H1 (cell line): ENCODE measurements at regions not wholly inside any gene's neighbourhood (a gene's known extent, or its start where the extent isn't known, plus 50 kb on each side); places are given as distances from the start of the nearest gene placed in this dataset.

Experiments used
- CTCF ChIA-PET: fragments of 300-600 bp; sonication (Branson Sonifier 250); formaldehyde crosslinking; loops from one replicate; lab custom pipeline; 2021; ENCODE audit not compliant: partially characterized antibody; lab: Charles Lee
- POLR2A ChIA-PET: fragments of 300-600 bp; sonication (Branson Sonifier 250); formaldehyde crosslinking; loops from one replicate; lab custom pipeline; 2021; ENCODE audit warnings: inconsistent platforms; ENCODE audit not compliant: partially characterized antibody; lab: Charles Lee
- DNase-seq, 2 experiments: peaks; one replicate each; pipeline versions ENCODE4 v3.0.0 to v3.0.0-alpha.2; 2010 to 2022; ENCODE audit warnings: low spot score in 2 of 2, low read depth in 1 of 2, mixed read lengths in 1 of 2
- FAIRE-seq: peaks from 2 replicates; lab custom pipeline; 2011; peaks lifted over from hg19 to GRCh38; lab: Jason Lieb, UNC
- H2AFZ ChIP-seq: 2 replicates; pipeline ENCODE4 v1.8.1; 2012; ENCODE audit warnings: low read length, inconsistent platforms
- H2AK5ac ChIP-seq: 2 replicates; pipeline ENCODE4 v1.6.1; 2013; ENCODE audit warnings: low read depth, low read length
- H2BK120ac ChIP-seq: replicated peaks from 2 replicates; pipeline ENCODE3; 2013; ENCODE audit warnings: low read depth, low read length, inconsistent platforms
- H2BK12ac ChIP-seq: 2 replicates; pipeline ENCODE4 v1.6.1; 2013; ENCODE audit warnings: low read depth, low read length
- H2BK15ac ChIP-seq: 2 replicates; pipeline ENCODE4 v1.6.1; 2013; ENCODE audit warnings: low read length
- H2BK20ac ChIP-seq: 2 replicates; pipeline ENCODE4 v1.6.1; 2013; ENCODE audit warnings: low read length
- H2BK5ac ChIP-seq: 2 replicates; pipeline ENCODE4 v1.6.1; 2013; ENCODE audit warnings: low read depth, low read length
- H3K14ac ChIP-seq: 2 replicates; pipeline ENCODE4 v1.6.1; 2013; ENCODE audit warnings: inconsistent platforms; ENCODE audit not compliant: insufficient read length
- H3K18ac ChIP-seq: 2 replicates; pipeline ENCODE4 v1.6.1; 2013; ENCODE audit warnings: low read length; ENCODE audit errors: extremely low read depth
- H3K23ac ChIP-seq: 2 replicates; pipeline ENCODE4 v1.6.1; 2013; ENCODE audit warnings: inconsistent platforms; ENCODE audit not compliant: insufficient read length
- H3K23me2 ChIP-seq: 2 replicates; pipeline ENCODE4 v1.6.1; 2013; ENCODE audit warnings: low read depth, low read length
- H3K27ac ChIP-seq: 2 replicates; pipeline ENCODE4 v1.6.1; 2011; ENCODE audit warnings: low read depth, low read length, inconsistent platforms
- H3K27me3 ChIP-seq, 4 experiments: replicated peaks in 1 of 4; 1 replicate in 1 of 4; 2 replicates in 3 of 4; pipeline versions ENCODE4 v1.6.1 to v1.8.1; 2011 to 2013; ENCODE audit warnings: low read length in 3 of 4, mild to moderate bottlenecking in 3 of 4, inconsistent platforms in 2 of 4, mixed read lengths in 2 of 4, moderate library complexity in 1 of 4; ENCODE audit not compliant: control insufficient read depth in 3 of 4, insufficient read depth in 3 of 4; ENCODE audit errors: extremely low read depth in 1 of 4
- H3K36me3 ChIP-seq, 4 experiments: 2 replicates each; pipeline versions ENCODE4 v1.6.1 to v1.8.1; 2011 to 2013; ENCODE audit warnings: mild to moderate bottlenecking in 4 of 4, low read length in 3 of 4, moderate library complexity in 2 of 4, control low read depth in 1 of 4, inconsistent platforms in 1 of 4; ENCODE audit not compliant: insufficient read depth in 4 of 4, control insufficient read depth in 2 of 4
- H3K4ac ChIP-seq: replicated peaks from 2 replicates; pipeline ENCODE3; 2013; ENCODE audit warnings: low read length, low read depth, mixed read lengths, inconsistent platforms; ENCODE audit not compliant: insufficient read length
- H3K4me1 ChIP-seq, 4 experiments: replicated peaks in 1 of 4; 1 replicate in 1 of 4; 2 replicates in 3 of 4; pipeline versions ENCODE4 v1.6.1 to v1.8.1; 2011 to 2013; ENCODE audit warnings: low read length in 3 of 4, inconsistent platforms in 2 of 4, mixed read lengths in 1 of 4; ENCODE audit not compliant: insufficient read depth in 4 of 4, control insufficient read depth in 3 of 4
- H3K4me2 ChIP-seq, 2 experiments: 2 replicates each; pipeline versions ENCODE4 v1.6.1 to v1.8.1; 2011 to 2013; ENCODE audit warnings: low read depth in 2 of 2, low read length in 2 of 2, control low read depth in 1 of 2, inconsistent platforms in 1 of 2, mild to moderate bottlenecking in 1 of 2; ENCODE audit not compliant: insufficient read depth in 1 of 2
- H3K4me3 ChIP-seq, 4 experiments: fragments of 200-600, 300-600 bp in 1 of 4; sonication (generic), shearing (Covaris generic), sonication (Bioruptor Twin) in 1 of 4; 2 replicates each; pipeline versions ENCODE4 v1.5.1 to v1.8.1; 2011 to 2016; ENCODE audit warnings: low read length in 4 of 4, low read depth in 3 of 4, control low read depth in 2 of 4, inconsistent platforms in 2 of 4, mild to moderate bottlenecking in 2 of 4, mixed read lengths in 1 of 4, moderate library complexity in 1 of 4; ENCODE audit not compliant: insufficient read depth in 2 of 4; ENCODE audit errors: extremely low read depth in 1 of 4
- H3K56ac ChIP-seq: replicated peaks from 2 replicates; pipeline ENCODE3; 2013; ENCODE audit warnings: low read depth, mild to moderate bottlenecking, mixed read lengths, low read length, inconsistent platforms; ENCODE audit not compliant: insufficient read length
- H3K79me1 ChIP-seq: 2 replicates; pipeline ENCODE4 v1.6.1; 2013; ENCODE audit warnings: low read depth, low read length, control low read depth
- H3K79me2 ChIP-seq, 2 experiments: 2 replicates each; pipeline versions ENCODE4 v1.6.1 to v1.8.1; 2012 to 2013; ENCODE audit warnings: low read length in 2 of 2, mild to moderate bottlenecking in 2 of 2, inconsistent platforms in 1 of 2; ENCODE audit not compliant: insufficient read depth in 2 of 2, control insufficient read depth in 1 of 2
- H3K9ac ChIP-seq, 4 experiments: replicated peaks in 1 of 4; 1 replicate in 1 of 4; 2 replicates in 3 of 4; pipeline versions ENCODE4 v1.6.1 to v1.8.1; 2011 to 2013; ENCODE audit warnings: low read depth in 3 of 4, low read length in 3 of 4, control low read depth in 2 of 4, mild to moderate bottlenecking in 2 of 4, moderate library complexity in 2 of 4, inconsistent platforms in 1 of 4; ENCODE audit errors: extremely low read depth in 1 of 4
- H3K9me3 ChIP-seq, 2 experiments: 2 replicates each; pipeline versions ENCODE4 v1.6.1 to v1.8.1; 2012 to 2013; ENCODE audit warnings: mild to moderate bottlenecking in 2 of 2, moderate library complexity in 2 of 2, control low read depth in 1 of 2, inconsistent platforms in 1 of 2, low read depth in 1 of 2, low read length in 1 of 2, mixed read lengths in 1 of 2; ENCODE audit not compliant: insufficient read depth in 2 of 2
- H4K20me1 ChIP-seq, 2 experiments: replicated peaks in 1 of 2; 2 replicates each; pipeline versions ENCODE3 to v1.8.1; 2011 to 2013; ENCODE audit warnings: inconsistent platforms in 2 of 2, low read length in 2 of 2, mild to moderate bottlenecking in 1 of 2; ENCODE audit not compliant: insufficient read depth in 2 of 2, control insufficient read depth in 1 of 2
- H4K5ac ChIP-seq: 2 replicates; pipeline ENCODE4 v1.6.1; 2013; ENCODE audit warnings: low read length, low read depth, mixed read lengths, inconsistent platforms; ENCODE audit not compliant: insufficient read length
- H4K8ac ChIP-seq: 2 replicates; pipeline ENCODE4 v1.8.0; 2013; ENCODE audit warnings: mild to moderate bottlenecking, moderate library complexity, low read length, inconsistent platforms; ENCODE audit not compliant: insufficient read depth; ENCODE audit errors: extremely low read depth
- H4K91ac ChIP-seq: replicated peaks from 2 replicates; pipeline ENCODE3; 2013; ENCODE audit warnings: low read length, mixed read lengths, inconsistent platforms; ENCODE audit not compliant: insufficient read length
- CHD1 ChIP-seq: IDR thresholded peaks from 2 replicates; pipeline ENCODE4 v1.6.1; 2012; ENCODE audit warnings: low read depth, low read length, improper control_type of control experiment
- GTF2F1 ChIP-seq: IDR thresholded peaks from 2 replicates; pipeline ENCODE4 v1.6.1; 2012; ENCODE audit warnings: low read depth, low read length, improper control_type of control experiment, borderline replicate concordance
- HDAC6 ChIP-seq: IDR thresholded peaks from one replicate; pipeline ENCODE4 v1.7.1; 2012; ENCODE audit warnings: low read depth, mild to moderate bottlenecking, inconsistent platforms, low read length, moderate library complexity
- KDM5A ChIP-seq: fragments of 200-600 bp; IDR thresholded peaks from 2 replicates; pipeline ENCODE4 v1.7.1; 2012; ENCODE audit warnings: mild to moderate bottlenecking, low read length, inconsistent platforms, mixed read lengths
- SIX5 ChIP-seq: IDR thresholded peaks from 2 replicates; pipeline ENCODE4 v1.6.1; 2011; ENCODE audit warnings: mild to moderate bottlenecking, low read depth, low read length
- TEAD4 ChIP-seq: IDR thresholded peaks from 2 replicates; pipeline ENCODE4 v1.6.1; 2012; ENCODE audit warnings: low read depth, low read length, inconsistent platforms, mixed read lengths
- whole genome bisulfite sequencing, 2 experiments: shearing (Covaris generic) in 1 of 2; methylation state at CpG; one replicate each; pipeline versions ENCODE4 v1.1.6 to v1.1.7; 2013 to 2015; ENCODE audit warnings: low lambda C conversion rate in 2 of 2, mixed read lengths in 2 of 2, inconsistent platforms in 1 of 2, low coverage in 1 of 2, missing lambda C conversion rate in 1 of 2; ENCODE audit not compliant: insufficient replicate concordance in 2 of 2, insufficient coverage in 1 of 2, insufficient read length in 1 of 2; ENCODE audit errors: extremely low coverage in 1 of 2, missing lambda C conversion rate in 1 of 2; 5-methylcytosine and 5-hydroxymethylcytosine counted together

DNA sequence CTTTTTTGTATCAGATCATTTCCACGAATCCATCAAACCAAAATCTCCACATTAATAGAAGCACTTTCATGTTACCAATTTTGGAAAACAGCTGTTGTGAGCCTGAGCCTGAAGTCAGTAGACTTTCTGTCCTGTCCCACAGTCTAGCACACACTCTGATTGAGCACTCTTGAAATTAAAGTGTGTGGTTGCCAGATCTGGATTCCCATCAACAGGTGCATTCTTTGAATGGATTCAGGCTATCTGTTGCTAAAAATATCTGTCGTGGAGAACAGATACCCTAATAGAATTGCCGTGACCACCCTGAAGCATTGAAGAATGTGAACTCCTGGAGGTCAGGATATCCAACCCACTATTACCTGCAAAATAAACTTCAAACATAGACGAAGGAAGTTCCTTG, 73.3 kb downstream of the TFAP2A start:
- no peaks in the 10 kb centered on the region for H3K9me3 ChIP-seq
- no peak for DNase-seq
- no peak overlapping the region for H2AK5ac ChIP-seq
- no peak overlapping the region for H3K4me2 ChIP-seq
- H4K5ac ChIP-seq = no peak overlapping the region
- 86% methylated on average over 4 of the region's 4 CpGs; no CpG with 5 or more reads in 1 of the 2 experiments for WGBS, 2 experiments
- FAIRE-seq = no peak
- no peak overlapping the region for H3K4me3 ChIP-seq
- no peak overlapping the region for H2BK20ac ChIP-seq
- H3K79me1 ChIP-seq = no peaks in the 10 kb centered on the region
- no peaks in the 10 kb centered on the region for H3K79me2 ChIP-seq
- CTCF ChIA-PET = interaction anchor here (0.6 to 0.8 kb wide), 3 partner anchors 258 to 1091 kb away, joined by 3 read pairs; no protein-coding TSS in a partner anchor
- H3K14ac ChIP-seq = no peak overlapping the region
- no peak overlapping the region for H3K56ac ChIP-seq
- no peak overlapping the region for H4K8ac ChIP-seq
- H2AFZ ChIP-seq = no peak overlapping the region
- no peak overlapping the region for H3K23ac ChIP-seq
- no peaks in the 10 kb centered on the region for H3K36me3 ChIP-seq
- H2BK120ac ChIP-seq = no peak overlapping the region
- peaks cover 0 to 3% of the 10 kb centered on the region in 2 experiments for H4K20me1 ChIP-seq
- H3K9ac ChIP-seq = no peak overlapping the region
- H3K4ac ChIP-seq = no peak overlapping the region
- POLR2A ChIA-PET = no interaction called here
- H2BK15ac ChIP-seq = no peak overlapping the region
- H3K18ac ChIP-seq = no peak overlapping the region
- H4K91ac ChIP-seq = no peak overlapping the region
- H3K27ac ChIP-seq = no peak overlapping the region
- H3K4me1 ChIP-seq = no peaks in the 10 kb centered on the region
- H2BK12ac ChIP-seq = no peak overlapping the region
- H3K23me2 ChIP-seq = no peaks in the 10 kb centered on the region
- H2BK5ac ChIP-seq = no peak overlapping the region
- no peaks in the 10 kb centered on the region for H3K27me3 ChIP-seq
- TF ChIP-seq KDM5A = no peak
- no peak for TF ChIP-seq SIX5
- TF ChIP-seq GTF2F1 = no peak
- TF ChIP-seq TEAD4 = no peak
- TF ChIP-seq CHD1 = no peak
- TF ChIP-seq HDAC6 = no peak
